Erythroblast (primary cell): ENCODE measurements at regions not wholly inside any gene's neighbourhood (a gene's known extent, or its start where the extent isn't known, plus 50 kb on each side); places are given as distances from the start of the nearest gene placed in this dataset.
"Not testable (repeated sequence)": the region's sequence is repeated elsewhere in the genome, so short reads cannot be mapped to it uniquely, and the experiment has no call there.

ENCODE experiments used
- GATA1 ChIP-seq: IDR thresholded peaks from 2 replicates; pipeline ENCODE4 v1.6.1; 2011; ENCODE audit warnings: low read depth, mild to moderate bottlenecking, control low read depth, low read length, moderate library complexity
- POLR2A ChIP-seq: IDR thresholded peaks from 2 replicates; pipeline ENCODE4 v1.6.1; 2011; ENCODE audit warnings: mild to moderate bottlenecking, low read length

DNA sequence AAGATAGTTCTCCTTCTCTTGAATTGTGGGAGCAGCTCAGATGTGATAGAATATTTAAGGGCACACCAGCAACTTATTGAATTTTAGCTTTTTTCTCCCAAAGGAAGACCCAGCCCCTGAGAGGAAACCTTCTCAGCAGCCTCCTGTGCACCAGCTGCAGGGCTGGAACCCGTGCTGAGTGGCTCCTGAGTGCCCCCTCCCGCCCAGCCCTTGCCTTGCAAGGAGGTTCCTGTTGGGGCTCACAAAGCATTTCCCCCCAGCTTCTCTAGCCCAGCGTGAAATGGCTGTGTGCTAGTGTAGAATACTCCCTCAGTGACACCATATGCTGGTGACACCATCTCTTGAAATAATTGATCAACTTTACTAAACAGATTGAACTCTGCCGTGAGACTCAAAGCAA lies 1180.1 kb downstream of the TMEM121 start:
- not testable (repeated sequence) for TF ChIP-seq POLR2A, GATA1
